GM10248 (cell line): ENCODE measurements at regions not wholly inside any gene's neighbourhood (a gene's known extent, or its start where the extent isn't known, plus 50 kb on each side); places are given as distances from the start of the nearest gene placed in this dataset.
"Not testable (repeated sequence)": the region's sequence is repeated elsewhere in the genome, so short reads cannot be mapped to it uniquely, and the experiment has no call there.

ENCODE experiments used
- CTCF ChIA-PET: fragments of 300-600 bp; sonication (Branson Sonifier 250); formaldehyde crosslinking; extraction: SDS; loops from one replicate; lab custom pipeline; 2021; ENCODE audit warnings: antibody characterized with exemption; lab: Yijun Ruan, JAX
- POLR2A ChIA-PET: fragments of 350-650 bp; sonication (Branson Sonifier 250); formaldehyde crosslinking; extraction: SDS; loops from one replicate; lab custom pipeline; 2020; ENCODE audit warnings: antibody characterized with exemption; lab: Yijun Ruan, JAX
- DNase-seq: peaks from one replicate; pipeline ENCODE4 v3.0.0; 2012; ENCODE audit errors: extremely low spot score
- CTCF ChIP-seq: IDR thresholded peaks from 2 replicates; pipeline ENCODE4 v1.5.1; 2012; ENCODE audit warnings: mild to moderate bottlenecking, low read depth; ENCODE audit errors: extremely low read depth, missing control alignments, control extremely low read depth

GRCh38 chr3:194871143-194871863 lies 185.6 kb downstream of the FAM43A start:
- no peak for TF ChIP-seq CTCF
- ChIA-PET POLR2A (no interaction called here), CTCF (interaction anchor here (0.8 to 1.2 kb wide), 2 partner anchors 18 to 31 kb away, joined by 3 read pairs; no protein-coding TSS in a partner anchor)
- DNase-seq = peak; percentile 59

- no peak for DNase-seq
- ChIA-PET CTCF (interaction anchor here (0.8 to 1.0 kb wide), 2 partner anchors 9 to 17 kb away, joined by 3 read pairs; no protein-coding TSS in a partner anchor), POLR2A (no interaction called here)
- no peak for TF ChIP-seq CTCF
These were observed 186.4 kb downstream of the FAM43A start for GRCh38 chr3:194871864-194872668.

GRCh38 chr3:194872669-194872977 lies 186.9 kb downstream of the FAM43A start:
- no peak for TF ChIP-seq CTCF
- CTCF ChIA-PET = interaction anchor here (1.0 kb wide), 1 partner anchor 9 kb away, joined by 3 read pairs; no protein-coding TSS in a partner anchor
- DNase-seq = no peak
- POLR2A ChIA-PET = no interaction called here

GRCh38 chr3:194873474-194873873 lies 187.8 kb downstream of the FAM43A start:
- CTCF ChIA-PET = interaction anchor here (0.9 kb wide), 1 partner anchor 11 kb away, joined by 3 read pairs; no protein-coding TSS in a partner anchor
- POLR2A ChIA-PET, DNase-seq: not testable (repeated sequence)

GRCh38 chr3:194874206-194874605 lies 188.5 kb downstream of the FAM43A start:
- no peak for DNase-seq
- ChIA-PET POLR2A (no interaction called here), CTCF (no interaction called here)
- no peak for TF ChIP-seq CTCF

- ChIA-PET CTCF (no interaction called here), POLR2A (no interaction called here)
- TF ChIP-seq CTCF = no peak
- no peak for DNase-seq
These were observed 189.1 kb downstream of the FAM43A start for GRCh38 chr3:194874783-194875182.
